ENCODE measurements at regions not wholly inside any gene's neighbourhood (a gene's known extent, or its start where the extent isn't known, plus 50 kb on each side); places are given as distances from the start of the nearest gene placed in this dataset.

- DNase-seq (ENCODE audit: low read depth): peak; percentile 16
Observed at GRCh38 chr13:50319635-50320255, 304.5 kb downstream of the KCNRG start.

GRCh38 chr13:50320271-50320862, 305.1 kb downstream of the KCNRG start:
- peak; percentile 32 for DNase-seq (ENCODE audit: low read depth)

DNA sequence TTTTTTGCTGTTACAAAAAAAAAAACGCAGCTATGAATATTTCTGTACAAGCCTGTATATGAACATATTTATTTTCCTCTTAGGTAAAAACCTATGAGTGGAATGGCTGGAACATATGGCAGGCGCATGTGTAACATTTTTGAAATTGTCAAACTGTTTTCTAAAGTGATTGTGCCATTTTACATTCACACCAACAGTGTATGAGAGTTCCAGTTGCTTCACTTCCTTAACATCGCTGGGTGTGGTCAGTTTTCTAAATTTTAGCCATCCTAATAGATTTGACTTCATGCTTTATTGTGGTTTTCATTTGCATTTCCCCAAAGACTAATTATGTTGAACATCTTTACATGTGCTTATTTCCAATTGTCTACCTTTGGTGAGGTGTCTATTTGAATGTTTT, 306.8 kb downstream of the KCNRG start:
- DNase-seq (ENCODE audit: low read depth): no peak

DNA sequence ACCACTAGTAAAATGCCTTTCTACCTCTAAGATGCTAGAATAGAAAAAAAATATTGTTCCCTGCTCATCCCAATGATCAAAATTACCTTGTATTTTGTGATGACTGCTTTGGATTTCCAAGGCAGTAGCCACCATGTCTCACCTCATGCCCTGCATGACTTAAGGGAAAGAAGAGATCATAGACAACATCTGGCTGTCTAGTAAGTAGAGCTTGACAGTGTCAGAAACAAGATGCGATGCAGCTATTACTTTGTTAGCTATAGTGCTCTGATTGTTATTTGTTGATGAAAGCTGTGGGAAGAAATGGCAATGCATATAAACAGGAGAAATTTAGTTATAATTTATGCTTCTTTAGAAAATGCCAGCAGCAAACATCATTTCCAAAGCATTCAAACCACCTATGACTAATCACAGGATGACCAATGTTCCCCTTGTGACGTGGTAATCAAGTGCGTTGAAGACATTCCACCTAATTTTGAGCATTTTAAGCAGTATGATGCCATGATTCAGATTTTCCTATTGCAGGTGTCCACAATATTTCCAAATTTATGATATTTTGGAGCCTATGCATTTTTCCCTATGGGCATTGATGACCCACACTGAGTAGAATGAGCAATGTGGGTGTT, 308.3 kb downstream of the KCNRG start:
- DNase-seq (ENCODE audit: low read depth): peak; percentile 78

- DNase-seq (ENCODE audit: low read depth): no peak
Observed at GRCh38 chr13:50326271-50326670, 311.0 kb downstream of the KCNRG start.

- DNase-seq (ENCODE audit: low read depth): peak; percentile 14
Observed at GRCh38 chr13:50326811-50327210, 311.6 kb downstream of the KCNRG start.

DNA sequence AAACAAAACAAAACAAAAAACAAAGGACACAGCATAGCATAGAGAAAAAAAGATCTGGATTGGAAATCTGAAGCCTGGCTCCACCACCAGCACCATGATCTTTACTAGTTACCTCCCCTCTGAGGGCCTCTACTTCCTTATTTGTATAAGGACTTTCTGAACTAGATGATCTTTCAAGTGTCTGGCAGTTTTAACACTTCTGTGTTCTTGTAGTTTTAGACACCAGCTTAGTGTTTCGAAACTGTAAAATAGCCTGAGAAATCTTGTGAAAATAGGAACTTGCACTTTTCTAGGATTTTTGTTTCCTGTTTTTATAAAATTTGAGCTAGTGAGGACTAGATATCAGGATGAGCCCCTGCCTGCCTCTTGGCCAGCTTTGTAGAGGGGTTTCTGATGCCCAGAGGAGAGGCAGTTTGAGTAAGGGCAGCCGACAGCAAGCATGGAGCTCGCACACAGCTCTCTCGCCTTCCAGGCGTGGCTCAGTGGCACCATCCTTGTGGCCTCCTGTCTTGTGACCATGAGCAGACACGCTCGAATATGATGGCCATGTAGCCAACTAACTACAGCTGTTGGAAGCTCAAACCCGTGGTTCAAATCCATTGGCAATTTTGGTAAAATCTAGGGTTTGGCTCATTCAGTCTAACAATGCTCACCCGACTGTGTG, 319.0 kb downstream of the KCNRG start:
- no peak for DNase-seq (ENCODE audit: low read depth)

DNA sequence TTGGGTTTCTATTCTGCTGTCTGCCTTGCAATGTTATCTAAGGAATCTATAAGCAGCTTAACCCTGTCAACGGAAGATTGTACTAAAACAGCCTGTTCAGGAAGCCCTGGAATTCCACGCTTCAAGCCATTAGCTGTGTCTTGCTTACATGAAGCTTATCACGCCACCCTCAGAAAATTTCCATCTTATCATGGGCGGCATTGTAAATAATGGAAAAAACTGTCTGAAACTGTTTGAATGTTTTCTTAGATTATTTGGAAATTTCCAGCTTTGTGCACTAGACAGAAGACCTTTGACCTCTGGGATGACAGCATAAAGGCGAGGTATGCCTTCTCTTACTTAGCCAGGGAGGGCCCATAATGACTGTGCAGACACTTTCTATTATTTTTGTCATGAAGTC, 319.7 kb downstream of the KCNRG start:
- DNase-seq (ENCODE audit: low read depth): no peak

DNA sequence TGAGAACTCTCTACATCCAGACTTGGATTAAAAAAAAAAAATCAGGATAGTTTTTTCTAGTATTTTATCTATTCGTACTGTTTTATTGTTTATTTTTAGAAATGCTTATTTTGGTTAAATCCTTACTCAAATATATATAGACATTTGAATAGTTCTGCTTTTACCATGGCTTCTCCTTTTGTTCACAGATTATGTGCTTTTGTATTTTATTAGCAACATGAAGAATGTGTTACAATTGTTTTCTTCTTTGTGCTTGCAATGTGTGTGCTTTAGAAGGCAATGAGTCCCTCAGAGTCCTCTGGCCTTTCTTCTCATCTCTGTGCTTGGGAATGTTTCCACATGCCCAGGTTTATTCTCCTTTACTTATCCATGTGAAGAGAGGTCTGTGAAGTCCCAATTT, 324.0 kb downstream of the KCNRG start:
- no peak for DNase-seq (ENCODE audit: low read depth)

DNA sequence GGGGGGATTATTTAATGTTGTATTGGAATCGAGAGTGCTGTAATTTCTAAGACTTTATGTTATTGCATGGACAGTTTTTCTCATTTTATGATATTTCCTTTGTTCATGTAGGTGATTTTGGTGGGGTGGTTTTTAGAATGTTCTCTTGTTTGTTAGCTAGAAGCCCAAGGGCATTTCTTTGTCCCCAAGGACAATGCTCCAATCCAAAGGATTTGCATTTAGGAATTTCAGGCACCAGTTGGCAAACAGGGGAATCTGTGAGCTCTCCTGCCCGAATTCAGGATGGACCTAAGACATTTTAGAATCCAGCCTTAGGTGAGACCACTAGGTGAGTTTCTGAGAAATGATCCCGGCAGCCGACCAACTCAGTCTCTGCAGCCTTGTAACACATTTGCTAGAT, 324.9 kb downstream of the KCNRG start:
- no peak for DNase-seq (ENCODE audit: low read depth)

DNA sequence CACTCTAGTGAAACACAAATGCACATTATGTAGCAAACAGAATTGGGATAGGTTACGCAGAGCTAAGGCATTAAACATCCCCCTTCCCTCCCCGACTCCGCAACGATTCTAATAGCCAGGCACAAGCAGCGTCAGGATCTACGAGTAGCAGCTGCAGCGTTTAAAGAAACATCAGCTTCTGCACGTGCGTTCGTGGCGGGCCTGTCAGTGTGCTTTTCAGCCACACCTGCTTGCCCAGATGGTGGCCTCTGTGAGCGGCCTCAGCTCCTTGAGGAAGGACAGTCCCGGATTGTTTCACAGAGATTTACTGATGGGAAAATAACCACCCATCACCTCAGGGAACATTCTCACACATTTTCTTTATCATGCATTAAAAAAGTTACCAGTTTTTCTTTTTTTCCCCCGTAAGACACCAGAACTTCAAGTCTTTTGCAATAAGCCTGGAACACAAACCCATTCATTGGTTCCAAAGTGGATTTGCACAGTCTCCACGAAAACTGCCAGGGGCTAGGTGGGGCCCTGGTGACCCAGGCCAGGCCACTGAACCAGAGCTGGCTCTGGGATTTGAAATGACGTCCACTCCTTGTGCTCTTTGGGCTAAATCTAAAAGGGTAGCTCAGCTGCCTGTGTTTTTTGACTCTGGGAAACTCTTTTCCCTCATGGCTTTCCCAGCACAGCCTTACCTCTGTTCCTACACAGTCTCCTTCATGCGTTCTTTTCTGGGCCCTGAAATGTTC, 325.5 kb downstream of the KCNRG start:
- no peak for DNase-seq (ENCODE audit: low read depth)

DNA sequence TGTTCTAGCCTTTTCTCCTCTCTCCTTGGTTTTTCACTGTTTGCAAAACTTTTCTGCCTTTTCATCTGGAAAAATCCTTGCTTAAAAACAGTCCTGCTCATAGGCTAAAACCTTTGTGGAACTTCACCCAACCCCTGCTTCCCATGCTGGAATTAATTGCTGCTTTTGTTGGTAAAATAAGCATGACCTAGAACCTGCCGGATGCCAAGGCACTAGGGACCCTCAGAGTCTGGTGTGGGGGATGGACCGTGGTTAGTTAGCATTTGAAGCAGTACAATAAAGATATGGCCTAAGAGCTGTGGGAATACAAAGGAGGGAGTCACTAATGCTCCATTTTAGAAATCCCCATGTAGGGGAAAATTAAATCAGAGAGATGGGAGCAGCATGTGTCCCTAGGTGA, 326.3 kb downstream of the KCNRG start:
- no peak for DNase-seq (ENCODE audit: low read depth)

- DNase-seq (ENCODE audit: low read depth): no peak
Observed at GRCh38 chr13:50344717-50345116, 329.5 kb downstream of the KCNRG start.

DNA sequence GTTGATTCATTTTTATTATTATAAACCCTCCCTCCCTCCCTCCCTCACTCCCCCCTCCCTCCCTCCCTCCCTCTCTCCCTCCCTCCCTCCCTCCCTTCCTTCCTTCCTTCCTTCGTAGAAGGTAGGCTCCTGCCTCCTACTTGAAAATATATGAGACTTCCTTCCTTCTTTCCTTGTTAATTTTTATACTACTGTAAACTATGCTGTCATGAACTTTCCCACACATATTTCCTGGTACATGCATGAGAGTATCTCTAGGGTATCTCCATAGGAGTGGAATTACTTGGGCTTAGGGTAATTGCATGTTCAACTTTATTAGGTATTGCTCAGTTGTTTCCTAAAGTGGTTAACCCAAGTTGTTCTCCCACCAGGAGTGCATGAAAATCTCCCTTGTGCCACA, 330.6 kb downstream of the KCNRG start:
- DNase-seq (ENCODE audit: low read depth): no peak

GRCh38 chr13:50348371-50348770, 333.1 kb downstream of the KCNRG start:
- no peak for DNase-seq (ENCODE audit: low read depth)

DNA sequence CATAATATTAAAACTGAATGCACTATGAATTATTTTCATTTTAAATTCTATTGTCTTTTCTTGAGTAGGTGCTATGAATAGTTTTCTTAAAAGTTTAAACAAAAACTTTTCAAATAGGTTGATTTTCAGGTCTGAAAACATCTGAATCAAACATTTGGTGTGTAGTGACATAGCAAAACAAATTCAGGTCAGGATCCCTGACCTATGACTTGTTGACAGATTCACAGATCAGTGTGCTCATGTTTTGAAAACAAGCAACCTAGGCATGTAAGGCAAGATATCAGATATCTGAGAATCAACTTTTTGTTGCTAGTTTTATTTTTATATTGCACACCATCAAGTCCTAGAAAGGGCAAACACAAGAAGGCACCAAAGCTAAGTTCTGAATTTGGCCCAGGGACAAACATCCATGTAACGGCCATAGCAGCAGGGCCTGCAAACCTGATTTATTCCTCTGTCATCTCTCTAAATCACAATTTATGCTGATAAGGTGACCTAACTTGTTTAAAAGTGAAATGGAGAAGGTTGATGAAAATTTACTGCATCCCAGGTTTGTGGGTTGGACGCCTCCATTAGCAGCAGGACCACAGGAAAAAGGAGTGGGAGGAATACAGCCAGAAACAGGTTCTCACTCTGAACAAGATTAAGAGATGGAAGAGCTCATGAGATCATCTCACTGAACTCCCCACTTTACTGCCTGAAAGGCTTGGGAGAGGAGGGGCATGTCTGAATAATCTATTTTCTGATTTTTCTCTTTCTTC, 337.7 kb downstream of the KCNRG start:
- DNase-seq (ENCODE audit: low read depth): no peak

DNA sequence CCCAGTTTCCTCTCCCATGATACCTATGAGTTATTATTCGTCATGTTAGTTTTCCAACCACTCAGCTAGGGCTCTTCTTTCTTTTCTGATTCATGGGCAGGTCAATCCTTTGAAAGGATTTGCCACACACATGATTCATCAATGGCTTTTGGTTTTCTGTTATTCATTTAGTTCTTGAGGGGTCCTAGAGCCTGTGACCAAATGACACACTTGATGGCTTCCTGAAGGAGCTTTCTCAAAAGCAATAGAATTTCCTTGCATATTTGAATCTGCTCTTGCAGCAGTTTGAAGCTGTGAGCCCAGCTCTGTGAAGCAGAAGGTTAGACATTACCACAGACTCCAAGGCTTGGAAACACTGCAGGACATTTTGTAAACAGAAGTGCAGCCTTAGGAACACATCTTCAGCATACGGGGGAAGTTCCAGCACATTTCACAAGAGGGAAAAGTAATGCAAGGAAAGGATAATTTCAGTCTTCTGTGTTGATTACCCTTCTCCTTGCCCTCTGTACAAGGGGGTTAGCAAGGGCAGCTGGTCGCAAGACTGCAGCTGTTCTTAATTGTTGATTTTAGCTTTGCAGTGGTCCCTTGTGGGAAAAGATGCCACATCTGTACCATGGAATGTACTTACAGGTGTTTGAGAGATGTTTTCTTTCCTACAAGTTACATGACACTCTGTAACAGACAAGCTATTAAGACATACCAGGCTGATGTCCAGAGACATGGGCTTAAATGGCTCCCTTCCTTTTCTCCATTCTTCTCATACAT, 338.6 kb downstream of the KCNRG start:
- DNase-seq (ENCODE audit: low read depth): peak; percentile 30

GRCh38 chr13:50355797-50356196, 340.6 kb downstream of the KCNRG start:
- DNase-seq (ENCODE audit: low read depth): no peak

DNA sequence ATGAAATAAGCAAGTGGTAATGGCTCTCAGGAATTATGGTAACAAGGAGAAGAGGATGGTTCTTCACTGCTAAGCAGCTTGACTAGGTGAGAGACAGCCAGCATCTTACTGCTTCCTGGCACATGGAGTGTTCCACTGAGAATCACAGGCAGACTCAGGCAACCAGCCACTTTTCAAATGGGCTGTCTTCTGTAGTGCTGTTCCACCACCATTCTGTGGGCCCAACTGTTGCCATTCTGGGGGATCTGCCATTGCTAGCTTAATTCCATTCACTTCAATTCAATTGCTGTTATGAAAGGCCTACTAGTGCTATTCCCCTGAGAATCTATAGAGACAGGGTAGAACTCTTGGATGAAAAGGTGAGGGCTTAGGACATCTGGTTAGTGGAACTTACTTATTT, 341.9 kb downstream of the KCNRG start:
- no peak for DNase-seq (ENCODE audit: low read depth)

GRCh38 chr13:50357586-50358118, 342.4 kb downstream of the KCNRG start:
- DNase-seq (ENCODE audit: low read depth): peak; percentile 71
